ENCODE measurements at regions not wholly inside any gene's neighbourhood (a gene's known extent, or its start where the extent isn't known, plus 50 kb on each side); places are given as distances from the start of the nearest gene placed in this dataset.

- H3K36me3 ChIP-seq (ENCODE audit: low read depth), result no peaks in the 10 kb centered on the region
- H3K27ac ChIP-seq (ENCODE audit: poor library complexity, severe bottlenecking), result peak overlapping the region; percentile 18
- TF ChIP-seq CTCF (IDR thresholded peaks at IDR 0.05; ENCODE audit: poor library complexity, severe bottlenecking), result no peak
- no peaks in the 10 kb centered on the region for H3K9me3 ChIP-seq (ENCODE audit: severe bottlenecking)
- H3K4me3 ChIP-seq (ENCODE audit: severe bottlenecking), result no peak overlapping the region
- ATAC-seq (ENCODE audit: low read depth) (no peak), DNase-seq (ENCODE audit: low spot score) (no peak)
- H3K27me3 ChIP-seq (ENCODE audit: insufficient read depth, poor library complexity, severe bottlenecking), result no peaks in the 10 kb centered on the region
- peaks cover 22% of the 10 kb centered on the region for H3K4me1 ChIP-seq (ENCODE audit: insufficient read depth, poor library complexity, severe bottlenecking)
These were observed 778.1 kb upstream of the SOX11 start for GRCh38 chr2:4914036-4914435.

- no peak for DNase-seq (ENCODE audit: low spot score)
- peak overlapping the region; percentile 18 for H3K27ac ChIP-seq (ENCODE audit: poor library complexity, severe bottlenecking)
- no peaks in the 10 kb centered on the region for H3K9me3 ChIP-seq (ENCODE audit: severe bottlenecking)
- TF ChIP-seq CTCF (IDR thresholded peaks at IDR 0.05; ENCODE audit: poor library complexity, severe bottlenecking), result no peak
- H3K36me3 ChIP-seq (ENCODE audit: low read depth), result no peaks in the 10 kb centered on the region
- no peaks in the 10 kb centered on the region for H3K27me3 ChIP-seq (ENCODE audit: insufficient read depth, poor library complexity, severe bottlenecking)
- H3K4me1 ChIP-seq (ENCODE audit: insufficient read depth, poor library complexity, severe bottlenecking), result peaks cover 22% of the 10 kb centered on the region
- ATAC-seq (ENCODE audit: low read depth), result peak; percentile 89
- H3K4me3 ChIP-seq (ENCODE audit: severe bottlenecking), result no peak overlapping the region
These were observed 777.6 kb upstream of the SOX11 start for GRCh38 chr2:4914551-4914950.

GRCh38 chr2:4915357-4915756 lies 776.8 kb upstream of the SOX11 start:
- DNase-seq (ENCODE audit: low spot score) (no peak), ATAC-seq (ENCODE audit: low read depth) (no peak)
- Histone ChIP-seq H3K4me1 (ENCODE audit: insufficient read depth, poor library complexity, severe bottlenecking) (peaks cover 22% of the 10 kb centered on the region), H3K36me3 (ENCODE audit: low read depth) (no peaks in the 10 kb centered on the region), H3K4me3 (ENCODE audit: severe bottlenecking) (no peak overlapping the region), H3K27ac (ENCODE audit: poor library complexity, severe bottlenecking) (peak overlapping the region; percentile 18), H3K27me3 (ENCODE audit: insufficient read depth, poor library complexity, severe bottlenecking) (no peaks in the 10 kb centered on the region), H3K9me3 (ENCODE audit: severe bottlenecking) (no peaks in the 10 kb centered on the region)
- TF ChIP-seq CTCF (IDR thresholded peaks at IDR 0.05; ENCODE audit: poor library complexity, severe bottlenecking), result no peak

GRCh38 chr2:4916094-4916493 lies 776.1 kb upstream of the SOX11 start:
- no peaks in the 10 kb centered on the region for H3K27me3 ChIP-seq (ENCODE audit: insufficient read depth, poor library complexity, severe bottlenecking)
- H3K9me3 ChIP-seq (ENCODE audit: severe bottlenecking), result no peaks in the 10 kb centered on the region

More at GRCh38 chr2:4916094-4916493, 776.1 kb upstream of the SOX11 start:
- no peaks in the 10 kb centered on the region for H3K36me3 ChIP-seq (ENCODE audit: low read depth)
- H3K27ac ChIP-seq (ENCODE audit: poor library complexity, severe bottlenecking), result no peak overlapping the region
- peaks cover 22% of the 10 kb centered on the region for H3K4me1 ChIP-seq (ENCODE audit: insufficient read depth, poor library complexity, severe bottlenecking)
- ATAC-seq (ENCODE audit: low read depth), result no peak
- H3K4me3 ChIP-seq (ENCODE audit: severe bottlenecking), result no peak overlapping the region
- TF ChIP-seq CTCF (IDR thresholded peaks at IDR 0.05; ENCODE audit: poor library complexity, severe bottlenecking), result no peak
- no peak for DNase-seq (ENCODE audit: low spot score)
